ENCODE measurements at regions not wholly inside any gene's neighbourhood (a gene's known extent, or its start where the extent isn't known, plus 50 kb on each side); places are given as distances from the start of the nearest gene placed in this dataset.
"Not testable (repeated sequence)": the region's sequence is repeated elsewhere in the genome, so short reads cannot be mapped to it uniquely, and the experiment has no call there.

DNA sequence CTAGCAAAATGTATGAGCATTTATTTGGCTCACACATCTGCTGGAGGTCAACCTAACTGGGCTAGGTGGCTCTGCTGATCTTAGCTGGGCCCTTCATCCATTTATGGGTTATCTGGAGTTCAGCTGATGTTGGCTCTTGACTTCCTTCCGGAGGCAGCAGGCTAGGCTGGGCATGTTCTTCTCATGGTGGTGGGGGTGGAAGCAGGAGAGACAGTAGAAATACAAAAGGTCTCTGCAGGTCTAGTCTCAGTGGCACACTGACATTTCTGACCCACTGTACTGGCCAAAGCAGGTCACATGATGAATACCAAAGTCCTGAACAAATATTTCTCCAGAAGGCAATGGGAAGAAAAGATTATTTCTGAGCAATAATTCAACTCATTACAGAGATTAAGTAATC lies 334.6 kb downstream of the CRPPA start:
- TF ChIP-seq, protein P1, sequence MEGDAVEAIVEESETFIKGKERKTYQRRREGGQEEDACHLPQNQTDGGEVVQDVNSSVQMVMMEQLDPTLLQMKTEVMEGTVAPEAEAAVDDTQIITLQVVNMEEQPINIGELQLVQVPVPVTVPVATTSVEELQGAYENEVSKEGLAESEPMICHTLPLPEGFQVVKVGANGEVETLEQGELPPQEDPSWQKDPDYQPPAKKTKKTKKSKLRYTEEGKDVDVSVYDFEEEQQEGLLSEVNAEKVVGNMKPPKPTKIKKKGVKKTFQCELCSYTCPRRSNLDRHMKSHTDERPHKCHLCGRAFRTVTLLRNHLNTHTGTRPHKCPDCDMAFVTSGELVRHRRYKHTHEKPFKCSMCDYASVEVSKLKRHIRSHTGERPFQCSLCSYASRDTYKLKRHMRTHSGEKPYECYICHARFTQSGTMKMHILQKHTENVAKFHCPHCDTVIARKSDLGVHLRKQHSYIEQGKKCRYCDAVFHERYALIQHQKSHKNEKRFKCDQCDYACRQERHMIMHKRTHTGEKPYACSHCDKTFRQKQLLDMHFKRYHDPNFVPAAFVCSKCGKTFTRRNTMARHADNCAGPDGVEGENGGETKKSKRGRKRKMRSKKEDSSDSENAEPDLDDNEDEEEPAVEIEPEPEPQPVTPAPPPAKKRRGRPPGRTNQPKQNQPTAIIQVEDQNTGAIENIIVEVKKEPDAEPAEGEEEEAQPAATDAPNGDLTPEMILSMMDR (IDR thresholded peaks at IDR 0.05; ENCODE audit: insufficient read depth, low read depth, low read length) = no peak
- no peak overlapping the region for H3K4me3 ChIP-seq (ENCODE audit: low read depth, low read length)
- no peak for DNase-seq (ENCODE audit: low read depth)

DNA sequence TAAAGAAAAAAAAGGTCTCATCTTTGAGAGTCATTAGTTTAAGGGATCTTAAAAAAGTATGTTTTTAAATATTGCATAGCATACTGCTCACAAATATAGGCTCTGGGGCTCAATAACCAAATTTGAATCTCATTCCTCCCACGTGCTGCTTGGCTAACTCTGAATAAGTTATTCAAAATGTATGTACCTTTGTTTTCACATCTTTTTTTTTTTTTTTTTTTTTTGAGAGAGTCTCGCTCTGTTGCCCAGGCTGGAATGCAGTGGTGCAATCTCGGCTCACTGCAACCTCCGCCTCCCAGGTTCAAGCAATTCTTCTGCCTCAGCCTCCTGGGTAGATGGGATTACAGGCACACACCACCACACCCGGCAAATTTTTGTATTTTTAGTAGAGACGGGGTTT lies 335.6 kb downstream of the CRPPA start:
- not testable (repeated sequence) for DNase-seq (ENCODE audit: low read depth)

DNA sequence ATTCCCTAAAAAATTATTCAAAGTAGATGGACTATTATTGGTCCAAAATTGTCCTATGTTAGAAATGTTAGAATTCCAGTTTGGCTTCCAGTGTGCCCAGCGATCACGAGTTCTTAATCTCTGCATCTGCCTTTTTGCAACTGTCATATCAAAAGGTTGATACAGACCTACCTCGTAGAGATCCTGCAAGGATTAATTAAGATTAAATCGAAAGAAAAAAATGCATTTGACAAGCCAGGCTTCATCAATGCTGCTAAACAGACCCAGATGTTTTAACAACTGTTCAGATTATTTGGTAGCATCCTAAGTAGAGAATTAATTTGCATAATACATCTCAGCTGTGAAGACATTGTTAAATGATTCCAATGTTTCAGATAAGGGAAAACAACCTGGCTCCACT lies 336.5 kb downstream of the CRPPA start:
- TF ChIP-seq, protein P1 (IDR thresholded peaks at IDR 0.05; ENCODE audit: insufficient read depth, low read depth, low read length) = no peak
- no peak overlapping the region for H3K4me3 ChIP-seq (ENCODE audit: low read depth, low read length)

More for the DNA sequence above, 335.6 kb downstream of the CRPPA start:
- not testable (repeated sequence) for H3K4me3 ChIP-seq (ENCODE audit: low read depth, low read length)

DNA sequence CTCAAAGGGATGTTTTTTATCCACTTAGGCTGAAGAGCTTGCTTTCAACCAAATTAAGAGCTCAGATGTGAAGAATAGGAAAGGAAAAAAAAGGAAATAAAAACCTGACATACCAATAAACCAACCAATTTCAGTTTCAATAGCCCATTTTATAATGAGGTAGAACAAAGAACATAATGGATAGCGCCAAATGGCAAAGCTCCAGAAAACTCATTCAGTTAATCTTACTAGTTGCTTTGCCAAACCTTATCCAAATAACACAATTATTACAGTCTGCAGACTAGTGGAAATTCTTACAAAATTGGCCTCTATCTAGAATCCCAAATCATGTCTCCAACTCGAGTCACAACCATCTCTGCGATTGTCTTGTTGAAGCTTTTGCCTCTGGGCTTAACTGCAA lies 337.0 kb downstream of the CRPPA start:
- no peak for DNase-seq (ENCODE audit: low read depth)
- TF ChIP-seq, protein P1 (IDR thresholded peaks at IDR 0.05; ENCODE audit: insufficient read depth, low read depth, low read length) = no peak
- no peak overlapping the region for H3K4me3 ChIP-seq (ENCODE audit: low read depth, low read length)

More for the DNA sequence above, 336.5 kb downstream of the CRPPA start:
- no peak for DNase-seq (ENCODE audit: low read depth)

DNA sequence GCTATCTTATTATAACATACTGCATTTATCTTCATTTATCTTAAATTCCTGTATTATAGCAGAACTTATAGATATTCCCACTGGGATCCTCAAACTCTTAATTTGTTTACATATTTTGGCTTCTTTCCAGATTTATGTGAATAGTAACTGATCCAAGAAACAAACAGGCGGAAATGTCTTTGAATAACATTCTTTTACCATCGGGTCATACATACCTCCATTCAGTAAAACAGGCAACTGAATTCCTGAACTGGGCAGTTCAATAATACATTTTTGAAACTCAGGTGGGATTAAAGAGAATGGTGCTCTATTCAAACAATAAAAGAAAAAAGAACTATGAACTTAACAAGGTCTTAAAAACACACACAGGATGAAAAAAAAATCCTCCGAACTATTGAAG lies 337.4 kb downstream of the CRPPA start:
- no peak overlapping the region for H3K4me3 ChIP-seq (ENCODE audit: low read depth, low read length)
- no peak for DNase-seq (ENCODE audit: low read depth)
- TF ChIP-seq, protein P1 (IDR thresholded peaks at IDR 0.05; ENCODE audit: insufficient read depth, low read depth, low read length) = no peak

DNA sequence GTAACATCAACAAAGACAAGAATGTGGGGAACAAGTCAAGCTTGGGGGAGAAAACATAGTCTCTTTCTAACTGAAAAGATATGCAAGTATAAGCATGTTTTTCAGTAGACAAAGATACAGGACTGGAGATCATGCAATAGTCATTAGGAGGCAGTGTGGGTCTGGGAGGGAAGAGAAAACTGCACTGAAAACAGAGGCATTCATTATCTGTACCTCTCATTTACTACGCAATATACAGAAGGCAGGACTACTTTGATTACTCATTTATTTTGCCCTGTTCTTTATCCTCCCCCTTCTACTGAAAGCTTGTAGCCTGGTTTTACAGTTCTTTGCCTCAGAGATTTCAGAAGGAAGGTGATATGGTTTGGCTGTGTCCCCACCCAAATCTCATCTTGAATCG lies 341.2 kb downstream of the CRPPA start:
- DNase-seq (ENCODE audit: low read depth) = no peak
- TF ChIP-seq, protein P1 (IDR thresholded peaks at IDR 0.05; ENCODE audit: insufficient read depth, low read depth, low read length) = no peak
- H3K4me3 ChIP-seq (ENCODE audit: low read depth, low read length) = no peak overlapping the region

DNA sequence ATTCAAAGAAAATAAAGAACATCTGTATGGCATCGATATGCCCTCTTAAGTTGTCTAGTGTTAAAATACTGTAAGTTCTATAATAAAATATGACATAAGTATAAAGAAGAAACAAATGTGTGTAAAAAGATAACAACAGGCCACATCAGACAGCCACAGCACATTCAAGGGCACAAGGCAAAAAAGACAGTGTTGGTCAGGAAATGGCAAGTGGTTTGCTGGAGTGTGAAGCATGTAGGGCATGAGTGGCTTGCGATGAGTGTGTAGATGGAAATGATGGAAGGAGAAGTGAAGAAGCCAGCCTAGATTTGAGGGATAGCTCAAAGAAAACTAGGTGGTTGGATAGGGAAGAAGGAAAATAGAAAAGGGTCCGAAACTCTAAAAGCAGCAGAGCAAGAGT lies 341.6 kb downstream of the CRPPA start:
- DNase-seq (ENCODE audit: low read depth) = no peak
- TF ChIP-seq, protein P1 (IDR thresholded peaks at IDR 0.05; ENCODE audit: insufficient read depth, low read depth, low read length) = no peak
- H3K4me3 ChIP-seq (ENCODE audit: low read depth, low read length) = no peak overlapping the region

Data from fibroblast of villous mesenchyme (primary cell).